Activated CD8-positive, alpha-beta memory T cell treated with anti-CD3 and anti-CD28 coated beads, Interleukin-2, amount 50 U/mL, for 4 hours (primary cell): ENCODE measurements at regions not wholly inside any gene's neighbourhood (a gene's known extent, or its start where the extent isn't known, plus 50 kb on each side); places are given as distances from the start of the nearest gene placed in this dataset.

ENCODE experiments used
- DNase-seq: peaks from one replicate; pipeline ENCODE4 v3.0.0-alpha.2; 2020

DNA sequence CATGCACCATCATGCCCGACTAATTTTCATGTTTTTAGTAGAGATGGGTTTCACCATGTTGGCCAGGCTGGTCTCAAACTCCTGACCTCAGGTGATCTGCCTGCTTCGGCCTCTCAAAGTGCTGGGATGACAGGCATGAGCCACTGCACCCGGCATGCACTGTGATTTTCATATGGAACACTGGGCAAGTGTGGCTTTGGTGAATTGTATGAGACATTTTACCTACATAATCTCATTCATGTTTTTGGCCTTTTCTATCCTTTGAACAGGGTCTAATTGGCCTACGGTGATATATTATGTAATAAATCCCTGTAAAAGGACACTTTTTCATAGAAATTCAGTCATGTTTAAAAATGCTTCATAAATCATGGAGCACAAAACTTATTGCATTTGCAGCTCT, 128.7 kb upstream of the SEMA6A start:
- DNase-seq: no peak

DNA sequence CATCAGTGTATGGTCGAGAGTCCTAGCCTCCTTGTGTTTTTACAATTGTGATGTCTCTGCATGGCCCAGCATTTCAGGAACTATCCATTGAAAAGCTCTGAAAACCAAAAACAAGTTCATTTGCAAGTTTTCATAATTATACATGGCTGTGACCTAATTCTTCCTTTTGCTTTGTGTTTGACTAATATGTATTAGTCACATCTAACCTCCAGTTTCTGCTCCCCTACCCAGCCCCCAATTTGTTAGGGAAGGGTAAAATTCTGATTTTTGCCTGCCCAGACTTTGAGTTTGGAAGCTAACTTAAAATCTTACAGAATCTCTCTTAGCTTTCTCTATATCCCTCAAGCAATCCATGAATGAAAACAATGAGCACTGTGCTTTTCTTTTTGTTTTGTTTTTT, 128.2 kb upstream of the SEMA6A start:
- DNase-seq: no peak

DNA sequence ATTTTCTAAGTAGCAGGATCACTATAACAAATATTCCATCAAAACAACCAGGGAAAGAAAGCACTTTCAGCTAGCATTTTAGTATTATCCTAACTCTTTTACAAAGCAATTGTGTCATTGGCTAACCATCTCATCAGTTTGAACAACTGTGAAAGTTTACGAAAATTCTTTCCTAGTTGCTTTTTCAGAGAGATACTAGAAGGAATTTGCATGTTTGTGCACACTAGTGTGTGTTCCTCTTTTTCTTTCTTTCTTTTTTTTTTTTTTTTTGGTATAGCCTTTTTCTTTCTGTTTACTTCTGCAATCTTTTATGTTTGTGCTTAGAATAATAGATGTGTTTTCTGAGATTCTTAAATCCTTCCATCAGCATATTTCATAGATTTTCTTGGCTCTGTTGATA, 124.7 kb upstream of the SEMA6A start:
- no peak for DNase-seq

DNA sequence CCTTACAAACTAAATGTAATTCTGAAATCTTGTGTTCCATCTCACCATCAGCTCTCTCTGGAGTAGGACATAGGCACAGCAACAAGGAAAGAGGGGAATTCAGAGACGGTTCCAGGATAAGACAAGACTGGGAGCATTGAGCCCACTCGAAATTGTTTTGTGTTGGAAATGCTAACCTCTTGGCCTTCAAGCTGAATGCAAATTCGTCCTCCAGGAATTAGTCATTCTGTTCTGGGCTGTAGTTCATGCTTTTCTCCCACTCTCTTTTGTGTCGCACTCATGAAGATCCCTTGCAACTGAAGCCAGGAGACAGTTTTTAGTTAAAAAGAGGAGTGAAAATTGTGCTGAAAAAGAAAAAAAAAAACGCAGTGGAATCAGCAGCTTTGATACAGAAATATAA, 121.7 kb upstream of the SEMA6A start:
- DNase-seq: no peak

DNA sequence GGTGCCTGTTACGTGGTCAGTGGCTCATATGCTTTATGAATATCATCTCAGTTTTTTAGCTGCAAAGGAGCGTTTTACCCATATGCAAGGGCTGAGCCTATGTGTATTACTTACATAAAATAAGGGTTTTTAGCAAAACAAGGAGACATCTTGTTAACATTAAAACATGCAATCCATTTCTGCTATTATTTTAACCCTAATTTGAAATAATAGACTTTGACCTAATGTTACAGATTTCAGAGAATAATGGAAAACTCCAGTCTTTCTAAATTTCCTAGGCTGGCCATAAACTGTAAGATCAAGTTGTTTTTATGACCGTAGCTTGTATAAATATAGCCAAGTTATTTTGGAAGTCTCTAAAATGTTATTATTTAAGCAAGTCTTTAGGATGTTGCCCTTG, 121.1 kb upstream of the SEMA6A start:
- no peak for DNase-seq

DNA sequence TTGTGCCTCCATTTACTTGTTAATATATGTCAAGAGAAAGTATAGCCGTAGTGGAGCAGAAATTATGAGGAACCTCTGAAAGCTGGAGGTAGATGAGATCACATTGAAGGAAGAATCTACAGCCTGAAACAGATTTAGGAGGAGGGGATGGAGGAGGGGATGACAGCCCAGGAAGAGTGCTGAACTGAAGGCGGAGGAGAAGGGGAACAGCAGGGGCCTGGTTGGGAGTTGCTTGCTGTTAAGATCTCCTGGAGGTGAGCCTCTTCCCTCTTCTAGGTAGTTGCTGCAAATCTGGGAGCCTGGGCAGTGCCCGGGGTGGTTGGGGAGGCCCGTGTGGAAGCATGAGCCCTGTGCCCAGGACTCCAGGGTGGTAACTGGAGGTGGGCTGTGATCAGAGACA, 111.8 kb upstream of the SEMA6A start:
- no peak for DNase-seq

DNA sequence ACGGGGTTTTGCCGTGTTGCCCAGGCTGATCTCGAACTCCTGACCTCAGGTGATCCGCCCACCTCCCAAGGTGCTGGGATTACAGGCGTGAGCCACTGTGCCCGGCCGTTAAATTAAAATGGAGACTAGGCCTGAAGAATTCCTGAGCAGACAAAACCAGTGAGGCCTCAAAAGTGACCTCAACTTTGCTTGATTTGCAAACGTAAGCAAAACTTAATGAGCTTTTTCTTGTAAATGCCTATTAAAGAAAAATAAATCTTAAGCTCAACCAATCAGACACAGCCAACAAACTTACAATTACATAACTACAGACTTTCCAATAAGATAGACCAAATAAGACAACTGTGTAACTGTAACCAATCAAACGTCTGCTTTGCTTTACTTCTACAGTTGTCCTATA, 111.3 kb upstream of the SEMA6A start:
- DNase-seq: no peak

DNA sequence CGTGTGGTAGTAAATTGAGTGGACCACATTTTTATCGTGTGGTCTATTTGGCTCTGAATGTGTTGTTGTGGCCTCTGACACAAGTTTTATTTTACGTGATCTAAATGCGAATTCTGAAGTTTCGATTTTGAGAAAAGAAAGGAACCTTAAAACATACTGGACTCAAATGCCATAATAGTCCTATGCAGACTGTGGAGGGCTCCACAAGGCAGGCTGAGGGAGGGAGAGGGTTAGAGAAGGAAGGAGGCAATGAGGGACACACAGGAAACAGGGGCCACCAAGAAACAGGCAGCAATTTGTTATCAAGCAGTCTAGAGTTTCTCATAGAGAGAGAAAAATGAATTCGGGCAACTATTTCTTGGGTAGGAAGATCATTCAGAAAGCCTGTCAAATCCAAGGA, 110.4 kb upstream of the SEMA6A start:
- DNase-seq: no peak

DNA sequence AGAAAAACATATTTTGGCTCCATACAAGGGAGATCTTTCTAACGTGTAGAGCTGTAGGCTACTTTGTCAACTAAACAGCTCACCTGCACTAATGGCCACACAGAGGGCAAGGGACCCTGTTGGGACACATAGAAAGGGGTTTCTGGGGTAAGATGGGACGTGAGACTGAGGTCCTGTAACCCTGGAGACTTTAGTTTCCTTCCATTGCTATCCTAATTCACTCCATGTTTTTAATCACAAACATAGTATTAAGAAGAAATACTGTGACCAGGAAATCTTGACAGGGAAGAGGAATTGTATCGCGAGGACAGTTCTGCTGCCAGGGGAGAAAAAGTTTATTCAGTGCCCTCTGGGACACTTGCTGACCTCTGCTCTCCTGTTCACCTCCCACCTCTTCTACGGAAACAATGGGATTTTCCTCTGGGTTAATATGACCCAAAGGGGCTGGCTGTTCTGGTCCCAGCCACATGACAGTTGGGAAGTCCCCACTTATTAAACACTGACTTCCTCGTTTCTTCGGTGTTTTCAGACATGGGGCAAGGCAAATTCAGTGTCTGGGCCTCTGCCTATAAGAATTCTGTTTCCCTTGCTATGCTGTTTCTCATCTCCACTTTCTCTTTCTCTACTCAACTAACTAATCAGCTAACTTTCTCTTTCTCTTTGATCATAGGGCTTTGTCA, 106.9 kb upstream of the SEMA6A start:
- DNase-seq: no peak

DNA sequence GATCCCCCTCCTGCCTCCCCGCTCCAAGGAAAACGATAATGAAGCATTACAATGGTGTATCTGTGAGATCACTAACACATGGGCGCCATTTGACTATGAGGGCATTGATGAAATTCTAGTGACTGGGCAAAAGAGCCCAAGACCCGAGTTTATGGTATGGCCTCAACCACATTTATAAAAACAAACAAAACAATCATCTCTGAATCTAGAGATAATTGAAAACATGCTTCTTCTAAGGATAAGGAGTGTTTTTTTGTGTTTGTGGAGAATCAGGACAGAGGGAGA, 100.9 kb upstream of the SEMA6A start:
- no peak for DNase-seq

DNA sequence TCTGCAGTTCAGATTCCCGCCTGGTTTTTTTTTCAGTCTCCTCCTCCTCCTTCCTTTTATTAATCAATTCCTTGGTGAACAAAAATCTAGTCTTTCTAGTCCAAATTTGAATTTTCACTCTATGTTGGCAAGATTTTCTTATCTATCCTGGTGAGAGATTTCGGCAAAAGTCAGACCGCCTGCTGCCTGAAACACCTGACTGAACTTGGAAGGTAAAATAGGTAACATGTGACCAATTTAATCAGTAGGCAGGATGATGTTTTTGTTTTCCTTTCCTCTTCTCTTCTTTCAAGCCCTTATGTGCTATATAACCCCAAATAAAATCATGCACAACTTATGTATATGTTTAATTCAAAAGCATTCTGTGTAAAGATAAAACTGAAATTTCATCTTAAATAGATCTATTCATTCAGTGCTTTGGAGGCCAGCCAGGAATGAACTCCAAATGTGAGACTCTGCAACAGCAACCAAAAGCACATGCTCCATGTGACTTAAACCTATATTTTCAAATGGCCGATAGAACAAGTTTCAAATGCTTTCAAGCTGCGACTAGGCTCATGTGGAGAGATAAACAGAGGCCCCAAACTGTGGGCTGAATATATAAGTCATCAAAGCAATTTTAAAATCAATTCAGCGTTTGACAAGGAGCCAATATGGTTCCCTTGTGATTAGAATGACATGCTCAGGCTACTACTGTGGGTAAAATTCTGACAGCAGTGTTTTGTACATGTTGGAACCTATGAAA, 100.4 kb upstream of the SEMA6A start:
- DNase-seq: no peak

DNA sequence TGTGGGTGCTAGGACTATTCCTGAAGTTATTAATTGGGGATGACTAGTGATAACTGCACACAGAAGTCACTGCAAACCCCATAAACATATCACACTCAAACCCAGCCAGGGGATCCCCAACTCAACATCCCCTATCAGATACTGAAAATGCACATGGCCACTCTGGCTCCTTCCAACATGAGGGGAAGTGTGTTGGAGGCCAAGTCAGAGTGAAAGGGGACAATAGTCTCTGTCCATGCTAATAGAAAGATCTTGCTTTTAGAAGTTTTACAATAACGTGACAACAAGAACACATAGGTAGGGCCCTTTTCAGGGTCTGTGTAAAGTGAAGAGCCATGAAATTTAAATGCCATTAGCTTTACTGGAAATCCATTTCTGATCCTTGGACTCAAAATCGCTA, 98.8 kb upstream of the SEMA6A start:
- DNase-seq: no peak

DNA sequence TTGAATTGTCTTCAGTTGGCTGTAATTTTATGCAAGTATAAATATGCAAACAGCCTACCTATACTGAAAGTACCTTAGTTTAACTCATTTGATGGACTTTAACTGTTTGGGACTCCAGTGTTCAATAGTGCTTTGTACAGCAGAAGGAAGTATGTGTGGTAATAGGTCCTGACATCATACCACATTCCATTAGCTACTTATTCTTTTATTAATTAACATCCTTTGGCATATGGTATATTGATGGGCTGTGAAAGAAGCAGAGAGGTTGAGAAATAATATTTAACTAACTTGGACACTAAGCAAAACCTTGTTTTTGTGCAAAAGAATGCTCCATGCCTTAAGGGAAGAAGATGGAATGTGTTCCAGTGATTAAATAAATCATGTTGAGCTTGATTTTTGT, 97.6 kb upstream of the SEMA6A start:
- no peak for DNase-seq

DNA sequence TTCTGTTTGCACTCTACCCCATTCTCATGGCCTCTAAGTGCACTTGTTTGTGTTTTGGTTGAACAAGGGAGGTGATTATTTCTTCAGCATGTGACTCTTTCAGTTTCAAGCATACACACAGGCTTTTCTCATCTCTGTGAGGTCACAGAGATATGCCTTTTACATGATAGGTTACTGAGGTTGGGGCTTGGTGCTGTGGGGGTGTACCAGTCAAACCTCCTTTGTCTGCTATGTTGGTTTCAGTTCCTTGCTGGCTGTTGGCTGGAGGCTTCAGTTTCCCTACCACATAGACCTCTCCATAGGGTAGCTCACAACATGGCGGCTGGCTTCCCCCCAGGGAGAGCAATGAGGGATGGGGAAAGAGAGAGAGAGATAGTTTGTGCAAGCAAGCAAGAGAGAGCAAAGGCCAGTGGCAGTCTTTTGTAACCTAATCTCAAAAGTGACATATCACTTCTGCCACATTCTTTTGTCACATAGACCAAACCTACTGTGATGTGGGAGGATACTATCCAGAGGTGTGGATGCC, 96.7 kb upstream of the SEMA6A start:
- no peak for DNase-seq

DNA sequence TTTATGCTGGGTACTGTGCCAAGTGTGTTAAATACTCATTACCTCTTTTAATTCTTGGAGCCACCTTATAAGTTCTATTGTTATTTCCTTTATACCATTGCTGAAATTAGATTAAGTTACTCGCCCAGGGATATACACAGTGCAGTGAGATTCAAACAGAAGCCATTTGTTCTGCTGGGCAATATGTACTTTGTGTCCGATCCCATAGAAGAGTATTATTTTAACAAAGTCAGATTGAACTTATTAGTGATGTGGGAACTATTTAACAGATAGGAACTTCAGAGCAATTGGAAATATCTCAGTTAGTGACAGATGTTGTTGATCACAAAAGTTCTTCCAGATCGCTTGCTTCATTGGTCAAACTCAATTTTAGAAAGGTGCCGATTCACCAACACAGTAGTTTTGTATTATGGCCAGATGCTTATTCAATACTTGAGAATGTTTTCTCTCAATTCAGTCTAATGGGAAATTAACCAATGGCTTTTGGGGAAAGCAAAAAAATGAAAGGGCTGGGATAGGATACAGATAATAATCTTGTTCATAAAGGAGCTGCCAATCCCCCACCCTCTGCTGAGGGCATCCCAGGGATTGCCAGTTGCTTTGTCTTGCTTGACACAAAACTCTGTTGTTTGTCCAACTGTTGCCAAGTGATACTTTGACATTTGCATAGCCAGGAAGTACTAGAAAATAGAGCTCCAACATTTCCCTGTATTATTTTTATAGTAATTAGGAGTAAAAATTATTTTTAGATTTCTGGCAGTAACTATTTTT, 94.8 kb upstream of the SEMA6A start:
- no peak for DNase-seq

DNA sequence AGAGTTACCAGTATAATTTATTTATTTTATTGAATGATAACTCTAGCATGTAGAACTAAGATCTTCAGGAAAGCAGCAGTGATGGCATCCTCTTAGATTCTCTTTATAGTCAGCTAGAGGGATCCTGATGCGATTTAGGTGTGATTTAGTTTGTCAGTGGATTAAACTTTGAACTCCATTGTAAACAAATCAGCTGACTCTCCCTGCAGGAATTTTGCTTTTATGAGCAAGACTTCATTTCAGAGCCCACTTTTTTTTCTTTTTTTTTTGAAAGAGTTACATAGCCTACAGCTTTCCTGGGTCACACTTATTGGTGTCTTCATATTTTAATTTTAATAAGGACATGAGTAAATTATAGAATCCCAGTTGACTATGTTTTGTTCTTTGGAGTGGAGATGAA, 93.8 kb upstream of the SEMA6A start:
- DNase-seq: no peak

DNA sequence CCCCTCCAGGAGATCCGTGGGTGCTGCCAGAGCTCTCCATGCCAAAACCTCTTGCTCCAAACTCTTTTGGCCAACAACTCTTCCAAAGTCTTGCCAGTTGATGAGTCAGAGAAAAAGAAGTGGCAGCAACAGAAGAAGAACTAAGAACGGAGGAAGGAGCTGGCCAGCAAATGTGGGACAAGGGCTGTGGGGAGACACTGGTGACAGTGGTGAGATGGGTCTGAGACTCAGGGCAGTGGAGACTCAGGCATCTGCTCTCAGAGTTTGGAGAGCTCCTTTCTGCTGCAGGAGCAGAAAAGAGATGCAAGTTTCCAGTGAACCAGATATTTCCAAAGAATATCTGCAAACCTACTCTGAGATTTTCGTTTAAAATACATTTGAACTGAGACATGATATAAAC, 92.3 kb upstream of the SEMA6A start:
- DNase-seq: no peak

DNA sequence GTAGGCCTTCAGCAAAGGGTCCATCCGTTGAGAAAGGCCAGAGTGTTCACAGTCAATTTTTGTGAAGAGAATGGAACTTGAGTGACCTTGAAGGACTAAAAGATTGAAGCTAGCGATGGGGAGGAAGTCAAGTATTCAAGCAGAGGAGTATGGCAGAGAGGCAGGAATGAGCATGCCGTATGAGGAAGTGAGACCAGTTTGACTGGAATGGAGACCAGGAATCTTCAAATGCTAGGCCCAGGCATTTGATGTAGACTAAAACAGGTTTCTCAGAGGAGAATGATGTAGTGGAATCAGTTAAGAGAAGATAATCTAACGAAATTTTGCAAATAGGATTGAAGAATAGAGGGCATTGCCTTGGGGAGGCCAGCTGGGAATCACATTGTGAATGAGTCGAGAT, 90.4 kb upstream of the SEMA6A start:
- no peak for DNase-seq

DNA sequence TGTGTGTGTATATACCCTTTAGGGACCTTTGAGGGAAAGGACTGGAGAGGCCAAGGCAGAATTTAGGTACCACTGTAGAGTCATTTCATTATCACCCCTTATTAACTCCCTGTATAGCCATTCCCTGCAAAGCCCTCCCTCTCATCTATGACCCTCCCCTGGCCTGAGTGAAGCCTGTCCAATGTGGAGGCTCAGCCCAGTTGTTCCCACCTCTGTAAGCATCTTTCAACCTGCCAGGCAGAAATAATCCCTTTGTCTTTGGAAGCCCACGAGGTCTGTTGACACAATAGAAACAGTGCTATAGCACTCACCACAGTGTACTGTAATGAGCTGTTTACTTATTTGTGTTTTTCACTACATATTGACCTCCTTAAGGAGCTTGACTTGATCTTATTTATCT, 88.5 kb upstream of the SEMA6A start:
- DNase-seq: no peak

DNA sequence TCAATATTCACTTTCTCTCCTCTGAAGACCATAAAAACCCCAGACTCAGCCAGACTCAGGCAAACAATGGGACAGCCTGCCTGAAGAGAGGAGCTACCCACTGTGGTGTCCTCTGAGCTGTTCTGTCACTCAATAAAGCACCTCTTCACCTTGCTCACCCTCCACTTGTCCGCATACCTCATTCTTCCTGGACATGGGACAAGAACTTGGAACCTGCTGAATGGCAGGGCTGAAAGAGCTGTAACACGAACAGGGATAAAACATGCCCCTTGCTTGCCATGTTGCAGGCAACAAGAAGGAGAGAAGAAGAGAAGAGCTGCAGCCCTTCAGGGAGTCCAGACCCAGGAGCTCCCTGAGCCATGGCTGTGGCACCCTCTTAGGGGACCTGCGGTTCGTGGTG, 86.8 kb upstream of the SEMA6A start:
- DNase-seq: no peak

DNA sequence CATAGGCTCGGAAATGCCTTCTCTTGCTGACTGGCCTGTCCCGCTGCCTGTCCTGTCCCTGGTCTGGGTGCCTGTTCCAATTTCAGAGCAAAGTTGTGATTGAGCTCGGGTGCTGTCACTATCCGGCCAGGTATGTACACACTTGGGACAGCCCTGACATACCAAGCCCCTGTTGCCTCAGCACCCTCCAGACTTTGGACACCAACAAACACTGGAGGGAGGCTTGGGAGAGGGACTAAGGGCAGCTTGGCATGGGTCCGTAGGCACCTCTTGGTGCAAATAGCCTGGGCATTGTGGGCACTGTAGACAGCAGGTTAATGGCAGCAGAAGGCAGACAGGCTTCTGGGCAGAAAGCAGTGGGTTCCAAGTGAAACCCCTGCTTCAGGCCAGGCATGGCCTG, 86.3 kb upstream of the SEMA6A start:
- DNase-seq: no peak

DNA sequence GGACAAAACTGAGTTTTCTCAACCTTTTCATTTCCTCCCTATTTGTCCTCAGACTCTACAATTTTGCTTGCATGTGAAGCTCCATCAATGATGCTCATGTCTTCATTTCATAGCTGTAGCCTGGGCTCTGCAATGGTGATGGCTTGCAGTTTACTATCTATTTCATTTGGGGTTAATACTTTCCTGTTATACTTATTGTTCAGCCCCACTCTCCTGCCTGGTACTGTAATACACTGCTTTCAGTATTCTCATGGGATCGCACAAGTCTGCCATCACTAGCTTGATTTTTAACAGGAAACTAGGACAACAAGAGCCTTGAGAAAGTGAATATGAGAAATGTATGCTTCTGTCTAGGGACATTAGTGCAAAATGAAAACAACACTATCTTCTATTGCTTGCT, 84.2 kb upstream of the SEMA6A start:
- no peak for DNase-seq

DNA sequence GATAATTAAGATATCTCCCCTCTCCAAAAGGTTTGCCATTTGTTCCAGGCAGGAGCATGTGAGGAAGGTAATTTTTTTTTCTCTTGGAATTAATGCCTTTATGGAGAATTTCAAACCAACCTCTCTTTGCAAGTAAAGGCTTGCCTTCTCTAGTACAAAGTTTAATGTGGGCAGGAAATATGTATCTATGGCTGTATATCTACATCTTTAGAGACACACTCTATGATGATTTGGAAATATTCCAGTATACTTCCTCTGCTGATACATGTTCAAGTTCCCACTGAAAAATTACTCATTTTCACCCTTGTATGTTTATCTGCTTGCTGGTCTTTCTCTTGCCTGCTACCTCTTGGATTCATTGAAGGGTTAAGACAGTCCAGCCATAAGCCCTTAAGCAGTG, 83.5 kb upstream of the SEMA6A start:
- DNase-seq: no peak

DNA sequence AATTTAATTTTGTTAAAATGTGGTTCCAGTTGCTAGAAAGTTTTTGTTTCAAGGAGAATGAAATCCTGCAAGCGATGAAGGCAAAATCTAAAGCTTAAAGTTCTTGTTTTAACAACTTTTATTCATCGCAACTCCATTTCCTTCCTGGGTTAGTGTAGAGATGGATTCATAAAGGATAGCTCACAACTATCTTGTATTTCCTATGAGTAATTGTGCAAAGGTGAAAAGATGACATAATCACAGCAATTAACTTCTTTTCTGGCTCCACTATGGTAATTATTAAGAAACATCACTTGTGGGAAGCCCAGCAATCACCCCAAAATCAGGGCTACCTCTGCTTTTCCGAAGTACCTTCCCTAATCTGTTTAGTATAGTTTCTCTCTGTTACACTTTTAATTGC, 80.8 kb upstream of the SEMA6A start:
- DNase-seq: no peak
